Activated naive CD4-positive, alpha-beta T cell treated with anti-CD3 and anti-CD28 coated beads, Interleukin-2, amount 10 ng/mL, durations not matched to agents 7 days and 5 days (primary cell): ENCODE measurements at regions not wholly inside any gene's neighbourhood (a gene's known extent, or its start where the extent isn't known, plus 50 kb on each side); places are given as distances from the start of the nearest gene placed in this dataset.

ENCODE experiments used
- CTCF ChIA-PET: fragments of 350-600 bp; sonication (Branson Sonifier 250); formaldehyde crosslinking; loops from one replicate; lab custom pipeline; 2021; ENCODE audit warnings: antibody characterized with exemption; lab: Charles Lee
- DNase-seq: peaks from one replicate; pipeline ENCODE4 v3.0.0-alpha.2; 2020
- H3K27ac Mint-ChIP-seq: one replicate; pipeline ENCODE4 v1.8.0; 2021; ENCODE audit warnings: mild to moderate bottlenecking, moderate library complexity, mixed read lengths
- H3K27me3 Mint-ChIP-seq: one replicate; pipeline ENCODE4 v1.8.0; 2021; ENCODE audit warnings: mild to moderate bottlenecking, mixed read lengths
- H3K36me3 Mint-ChIP-seq: one replicate; pipeline ENCODE4 v1.8.0; 2021; ENCODE audit warnings: mixed read lengths
- H3K4me1 Mint-ChIP-seq: one replicate; pipeline ENCODE4 v1.8.0; 2021; ENCODE audit warnings: mixed read lengths
- H3K4me3 Mint-ChIP-seq: one replicate; pipeline ENCODE4 v1.8.0; 2021; ENCODE audit warnings: mild to moderate bottlenecking, moderate library complexity, mixed read lengths
- H3K9me3 Mint-ChIP-seq: one replicate; pipeline ENCODE4 v1.8.0; 2021; ENCODE audit warnings: mixed read lengths

DNA sequence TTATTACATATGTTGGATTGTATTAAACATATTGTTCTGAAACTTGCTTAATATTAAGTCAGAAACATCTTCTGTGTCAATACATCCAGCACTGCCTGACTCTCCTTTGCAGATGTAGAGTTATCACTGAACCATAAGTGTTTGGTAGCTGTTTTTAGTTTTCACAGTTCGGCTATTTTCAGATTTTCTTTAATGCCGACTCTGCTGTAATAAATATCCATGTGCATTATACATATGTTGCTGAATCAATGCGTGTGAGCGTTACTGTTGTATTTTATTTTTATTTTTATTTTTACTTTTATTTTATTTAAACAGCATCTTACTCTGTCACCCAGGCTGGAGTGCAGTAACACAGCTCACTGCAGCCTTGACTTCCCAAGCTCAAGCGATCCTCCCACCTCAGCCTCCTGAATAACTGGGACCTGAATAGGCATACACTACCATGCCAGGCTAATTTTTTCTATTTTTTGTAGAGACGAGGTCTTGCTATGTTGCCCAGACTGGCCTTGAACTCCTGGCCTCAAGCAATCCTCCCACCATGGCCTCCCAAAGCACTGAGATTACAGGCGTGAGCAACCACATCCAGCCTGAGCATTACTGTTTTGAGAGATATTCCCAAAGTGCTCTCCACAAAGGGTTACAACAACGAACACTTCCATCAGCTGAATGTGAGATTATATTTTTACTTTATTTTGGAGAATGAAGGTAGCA is 50.7 kb upstream of the NOCT start:
- no peak overlapping the region for H3K27ac Mint-ChIP-seq
- H3K4me1 Mint-ChIP-seq = no peaks in the 10 kb centered on the region
- no peak for DNase-seq
- no peaks in the 10 kb centered on the region for H3K27me3 Mint-ChIP-seq
- CTCF ChIA-PET = interaction anchor here (1.2 kb wide), 1 partner anchor 10 kb away, joined by 3 read pairs; no protein-coding TSS in a partner anchor
- no peaks in the 10 kb centered on the region for H3K9me3 Mint-ChIP-seq
- no peak overlapping the region for H3K4me3 Mint-ChIP-seq
- H3K36me3 Mint-ChIP-seq = no peaks in the 10 kb centered on the region

DNA sequence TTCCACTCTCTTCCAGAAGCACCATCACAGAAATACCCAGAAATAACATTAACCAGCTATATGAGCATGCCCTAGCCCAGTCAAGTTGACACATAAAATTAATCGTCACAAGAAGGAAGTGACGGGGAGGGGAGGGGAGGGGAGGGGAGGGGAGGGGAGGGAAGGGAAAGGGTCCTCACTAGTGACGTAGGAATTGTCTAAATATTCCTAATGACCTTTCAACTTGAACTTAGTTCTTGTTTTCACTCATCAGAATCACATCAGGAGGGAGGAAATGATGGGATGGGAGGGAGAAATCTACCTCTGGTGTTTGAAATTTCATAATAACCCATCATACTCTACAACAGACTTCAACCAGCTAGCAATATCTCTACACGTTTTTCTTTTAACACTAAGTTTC is 52.2 kb upstream of the NOCT start:
- H3K4me1 Mint-ChIP-seq = peaks cover 4% of the 10 kb centered on the region
- peaks cover 5% of the 10 kb centered on the region for H3K27me3 Mint-ChIP-seq
- H3K4me3 Mint-ChIP-seq = no peak overlapping the region
- H3K9me3 Mint-ChIP-seq = no peaks in the 10 kb centered on the region
- H3K27ac Mint-ChIP-seq = no peak overlapping the region
- CTCF ChIA-PET = no interaction called here
- no peaks in the 10 kb centered on the region for H3K36me3 Mint-ChIP-seq
- no peak for DNase-seq

DNA sequence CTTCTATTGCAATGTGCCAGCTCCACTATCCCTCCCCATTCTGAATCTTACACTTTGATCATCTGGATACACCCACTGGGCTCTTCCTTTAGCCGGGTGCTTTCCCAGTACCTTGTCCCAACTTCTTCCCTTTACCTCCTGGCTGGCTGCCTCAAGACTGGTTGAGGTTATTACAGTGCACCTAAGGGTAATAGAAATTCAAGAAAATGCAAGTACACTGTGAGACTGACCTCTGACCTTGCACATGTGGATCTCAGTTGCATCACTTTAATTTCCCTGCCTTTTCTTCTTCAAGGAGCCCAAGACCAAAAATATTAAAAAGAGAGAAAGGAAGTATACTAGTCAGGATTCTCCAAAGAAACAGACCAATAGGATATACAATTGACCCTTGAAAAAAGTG is 53.9 kb upstream of the NOCT start:
- peaks cover 9% of the 10 kb centered on the region for H3K27me3 Mint-ChIP-seq
- H3K9me3 Mint-ChIP-seq = no peaks in the 10 kb centered on the region
- no peak overlapping the region for H3K4me3 Mint-ChIP-seq
- no peak overlapping the region for H3K27ac Mint-ChIP-seq
- no peak for DNase-seq
- CTCF ChIA-PET = no interaction called here
- no peaks in the 10 kb centered on the region for H3K36me3 Mint-ChIP-seq
- peaks cover 7% of the 10 kb centered on the region for H3K4me1 Mint-ChIP-seq

DNA sequence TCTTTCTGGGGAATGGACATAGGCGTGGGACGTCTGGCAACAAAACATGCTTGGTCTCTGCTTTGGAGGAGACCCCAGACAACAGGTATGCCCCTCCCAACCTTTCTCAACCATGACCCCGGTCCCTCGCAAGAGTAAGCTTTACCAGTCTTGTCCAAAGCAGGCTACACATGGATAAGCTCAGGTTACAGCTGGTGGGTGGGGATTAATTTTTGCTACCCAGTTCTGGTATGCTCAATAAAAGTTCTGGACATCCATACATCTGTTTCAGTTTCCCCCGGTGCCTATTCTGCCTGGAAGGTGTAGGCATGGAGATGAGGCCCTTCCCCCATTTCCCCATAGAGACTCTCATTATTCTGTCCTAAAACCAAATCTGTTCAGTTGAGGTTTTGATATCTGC is 54.5 kb upstream of the NOCT start:
- Mint-ChIP-seq H3K4me1 (peaks cover 7% of the 10 kb centered on the region), H3K27ac (no peak overlapping the region), H3K9me3 (no peaks in the 10 kb centered on the region), H3K36me3 (no peaks in the 10 kb centered on the region), H3K27me3 (peaks cover 9% of the 10 kb centered on the region), H3K4me3 (no peak overlapping the region)
- CTCF ChIA-PET = no interaction called here
- DNase-seq = no peak

DNA sequence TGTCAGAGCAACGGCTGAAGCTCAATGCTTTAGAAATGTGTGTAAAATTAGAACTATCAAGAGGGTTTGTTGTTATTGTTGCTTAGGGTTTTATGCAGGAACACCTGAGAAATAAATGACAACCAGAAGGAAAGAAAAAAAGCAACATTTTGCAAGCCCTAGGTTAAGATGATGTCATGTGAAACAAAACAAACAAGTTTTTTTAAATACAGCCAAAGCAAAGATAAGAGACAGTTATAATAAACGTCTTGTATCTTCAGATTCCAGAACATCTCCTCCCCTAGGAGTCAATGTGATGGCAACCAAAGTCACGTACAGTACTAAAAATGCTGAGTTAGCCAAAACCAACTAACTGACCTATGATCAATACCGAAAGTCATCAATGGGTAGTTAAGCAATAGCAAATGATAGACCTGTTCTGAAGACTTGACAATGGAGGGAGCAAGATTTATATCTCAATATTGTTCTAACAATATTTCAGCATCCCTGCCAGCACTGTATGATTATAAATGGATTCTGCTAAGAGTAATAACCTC is 55.3 kb upstream of the NOCT start:
- no peak for DNase-seq
- no peaks in the 10 kb centered on the region for H3K9me3 Mint-ChIP-seq

DNA sequence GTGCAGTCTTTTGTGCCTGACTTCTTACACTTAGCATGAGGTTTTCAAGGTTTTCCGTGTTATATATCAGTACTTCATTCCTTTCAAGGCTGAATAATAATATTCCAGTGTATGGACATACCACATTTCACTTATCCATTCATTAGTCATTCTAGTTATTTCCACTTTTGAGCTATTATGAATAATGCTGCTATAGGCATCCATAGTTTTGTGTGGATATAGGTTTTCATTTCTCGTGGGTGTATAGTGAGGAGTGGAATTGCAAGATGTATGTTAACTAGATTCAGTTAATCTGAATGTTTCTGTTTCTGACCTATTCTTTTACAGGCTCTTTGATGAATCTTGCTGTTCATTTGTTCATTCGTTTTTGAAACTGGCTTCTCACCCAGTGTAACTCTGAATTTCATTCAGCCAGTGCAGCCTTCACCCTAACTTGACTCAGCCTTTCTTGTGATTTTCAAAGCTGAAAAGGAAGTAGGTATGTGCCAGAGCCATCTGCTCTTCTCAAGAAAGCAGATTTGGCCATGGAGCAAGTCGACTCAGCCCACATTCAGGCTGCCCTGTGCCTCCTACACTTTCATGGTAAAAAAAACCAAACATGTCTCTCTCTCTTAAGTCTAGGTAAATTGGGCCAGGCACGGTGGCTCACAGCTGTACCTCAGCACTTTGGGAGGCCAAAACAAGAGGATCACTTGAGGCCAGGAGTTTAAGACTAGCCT is 56.3 kb upstream of the NOCT start:
- Mint-ChIP-seq H3K27ac (no peak overlapping the region), H3K4me3 (no peak overlapping the region), H3K9me3 (no peaks in the 10 kb centered on the region), H3K27me3 (peaks cover 9% of the 10 kb centered on the region), H3K36me3 (no peaks in the 10 kb centered on the region), H3K4me1 (peaks cover 7% of the 10 kb centered on the region)
- no peak for DNase-seq
- CTCF ChIA-PET = no interaction called here

More for the DNA sequence above, 55.3 kb upstream of the NOCT start:
- Mint-ChIP-seq H3K4me3 (no peak overlapping the region), H3K27me3 (peaks cover 9% of the 10 kb centered on the region), H3K4me1 (peaks cover 7% of the 10 kb centered on the region), H3K36me3 (no peaks in the 10 kb centered on the region), H3K27ac (no peak overlapping the region)
- CTCF ChIA-PET = no interaction called here

DNA sequence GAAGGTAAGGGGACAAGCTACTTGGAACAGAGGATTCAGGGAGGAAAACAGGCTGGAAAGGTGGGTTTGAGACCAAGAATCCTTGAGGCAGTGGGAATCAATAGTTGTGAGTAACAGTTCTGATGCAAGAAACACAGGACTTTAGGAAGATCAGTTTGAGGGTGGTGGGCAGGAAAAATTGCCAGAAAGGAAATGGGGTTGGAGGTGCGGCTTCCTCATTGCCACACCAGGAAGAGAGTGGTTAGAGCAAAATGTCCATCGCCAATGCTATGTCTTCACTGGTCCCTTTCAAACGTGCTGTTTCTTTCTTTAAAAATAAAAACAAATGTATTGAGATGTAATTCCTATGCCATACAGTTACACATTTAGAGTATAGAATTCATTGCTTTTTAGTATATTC is 57.1 kb upstream of the NOCT start:
- DNase-seq = no peak
- no peaks in the 10 kb centered on the region for H3K9me3 Mint-ChIP-seq
- CTCF ChIA-PET = no interaction called here
- no peak overlapping the region for H3K27ac Mint-ChIP-seq
- H3K27me3 Mint-ChIP-seq = peaks cover 9% of the 10 kb centered on the region
- no peak overlapping the region for H3K4me3 Mint-ChIP-seq
- no peaks in the 10 kb centered on the region for H3K36me3 Mint-ChIP-seq
- H3K4me1 Mint-ChIP-seq = peaks cover 7% of the 10 kb centered on the region

DNA sequence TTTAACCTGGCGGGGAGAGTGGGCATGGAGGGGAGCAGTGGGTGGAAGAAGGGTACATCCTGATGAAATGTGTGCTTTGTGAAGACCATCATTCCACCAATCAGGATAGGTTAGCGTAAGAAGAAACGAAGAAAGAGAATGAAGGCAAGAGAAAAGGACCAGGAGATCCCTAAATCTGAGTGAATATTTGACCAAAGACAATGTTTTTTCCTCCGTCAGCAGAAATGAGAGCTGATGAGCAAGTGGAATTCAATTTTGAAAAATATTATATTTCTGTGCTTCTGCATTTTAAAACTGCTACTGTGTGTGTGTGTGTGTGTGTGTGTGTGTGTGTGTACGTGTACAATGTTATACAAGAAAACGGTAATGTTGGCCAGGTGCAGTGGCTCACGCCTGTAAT is 58.3 kb upstream of the NOCT start:
- CTCF ChIA-PET = no interaction called here
- H3K4me3 Mint-ChIP-seq = no peak overlapping the region

DNA sequence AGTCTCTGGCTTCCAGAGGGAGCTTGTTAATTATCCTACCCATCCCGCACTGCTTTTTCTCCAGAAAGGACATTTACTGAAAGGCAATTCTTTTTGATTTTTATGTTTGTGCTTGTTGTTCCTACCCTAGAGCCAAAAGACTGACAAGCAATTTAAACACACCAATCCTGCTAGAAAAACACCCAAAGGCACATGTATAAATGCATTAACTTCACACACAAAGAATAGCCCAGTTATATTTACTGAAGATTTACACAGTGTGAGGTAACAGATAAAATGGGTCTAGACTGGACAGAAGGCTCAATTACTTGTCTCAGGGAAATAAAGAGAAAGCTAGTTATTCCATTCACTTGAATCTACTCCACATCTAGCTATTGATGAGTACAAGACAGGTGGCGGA is 61.2 kb upstream of the NOCT start:
- Mint-ChIP-seq H3K27ac (no peak overlapping the region), H3K9me3 (no peaks in the 10 kb centered on the region), H3K36me3 (no peaks in the 10 kb centered on the region), H3K4me1 (peaks cover 7% of the 10 kb centered on the region), H3K27me3 (peaks cover 5% of the 10 kb centered on the region), H3K4me3 (no peak overlapping the region)
- CTCF ChIA-PET = interaction anchor here (1.4 kb wide), 1 partner anchor 10 kb away, joined by 3 read pairs; no protein-coding TSS in a partner anchor
- DNase-seq = no peak

More for the DNA sequence above, 58.3 kb upstream of the NOCT start:
- H3K27ac Mint-ChIP-seq = no peak overlapping the region
- peaks cover 9% of the 10 kb centered on the region for H3K27me3 Mint-ChIP-seq
- H3K9me3 Mint-ChIP-seq = no peaks in the 10 kb centered on the region
- peaks cover 7% of the 10 kb centered on the region for H3K4me1 Mint-ChIP-seq
- no peaks in the 10 kb centered on the region for H3K36me3 Mint-ChIP-seq
- DNase-seq = no peak

DNA sequence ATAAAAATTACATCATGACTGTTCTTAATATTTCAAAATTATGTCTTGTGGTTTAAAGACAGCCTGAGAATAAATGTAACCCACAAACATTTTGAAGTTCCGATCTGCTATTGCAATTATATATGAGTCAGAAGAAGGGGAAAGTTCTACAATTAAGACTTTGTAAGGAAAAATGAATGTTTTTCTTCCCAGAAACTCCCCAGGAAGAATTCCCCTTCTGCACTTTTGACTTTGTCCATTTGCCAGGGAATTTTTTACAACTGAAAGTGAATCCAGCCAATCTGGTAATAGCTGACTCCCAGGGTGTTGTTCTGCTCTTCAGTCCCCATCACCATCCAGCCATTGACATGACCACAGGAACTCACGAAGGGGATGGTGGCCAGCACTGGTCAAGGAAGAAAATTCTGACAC is 61.6 kb upstream of the NOCT start:
- peaks cover 6% of the 10 kb centered on the region for H3K4me1 Mint-ChIP-seq
- no peak overlapping the region for H3K27ac Mint-ChIP-seq
- peaks cover 4% of the 10 kb centered on the region for H3K27me3 Mint-ChIP-seq
- CTCF ChIA-PET = no interaction called here
- H3K9me3 Mint-ChIP-seq = no peaks in the 10 kb centered on the region
- DNase-seq = no peak
- no peak overlapping the region for H3K4me3 Mint-ChIP-seq
- no peaks in the 10 kb centered on the region for H3K36me3 Mint-ChIP-seq

DNA sequence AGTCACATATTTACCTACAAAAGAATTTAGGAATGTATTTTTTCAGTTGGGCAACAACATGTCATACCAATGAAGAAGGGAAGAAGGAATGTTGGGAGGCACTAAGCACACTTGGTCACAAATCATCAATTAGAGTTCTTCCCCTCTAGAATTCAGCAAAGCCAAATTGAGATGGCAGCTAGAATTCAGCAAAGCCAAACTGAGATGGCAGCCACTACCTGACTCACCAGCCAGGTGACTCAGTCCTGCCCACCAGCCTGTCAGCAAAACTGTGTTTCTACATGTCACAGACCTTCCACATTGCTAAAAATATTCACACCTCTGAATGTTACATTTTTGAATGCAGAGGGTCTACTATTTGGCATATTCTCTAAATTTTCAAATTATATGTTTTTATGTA is 63.2 kb upstream of the NOCT start:
- Mint-ChIP-seq H3K27me3 (peaks cover 4% of the 10 kb centered on the region), H3K27ac (no peak overlapping the region)

DNA sequence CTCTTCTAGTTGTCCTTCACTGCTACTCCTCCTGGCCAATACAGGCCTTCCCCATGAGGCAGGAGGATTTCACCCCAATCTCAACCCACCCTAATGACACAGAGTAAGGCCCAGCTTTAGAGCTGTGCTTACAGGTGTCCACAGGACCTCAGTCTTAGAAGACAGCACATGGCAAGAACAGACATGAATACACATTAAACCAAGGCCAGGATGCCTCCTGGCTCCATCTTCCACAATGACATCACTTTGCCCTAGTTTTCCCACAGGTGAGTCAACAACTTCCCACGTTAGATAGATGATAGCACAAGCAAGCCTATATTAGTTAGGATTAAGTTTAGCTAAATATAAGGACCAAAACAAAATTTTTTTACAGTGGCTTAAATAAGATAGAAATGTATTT is 63.8 kb upstream of the NOCT start:
- no peaks in the 10 kb centered on the region for H3K4me1 Mint-ChIP-seq
- peaks cover 5% of the 10 kb centered on the region for H3K27me3 Mint-ChIP-seq
- no peaks in the 10 kb centered on the region for H3K36me3 Mint-ChIP-seq
- CTCF ChIA-PET = no interaction called here
- no peak for DNase-seq
- H3K4me3 Mint-ChIP-seq = no peak overlapping the region
- H3K27ac Mint-ChIP-seq = no peak overlapping the region
- H3K9me3 Mint-ChIP-seq = no peaks in the 10 kb centered on the region

More for the DNA sequence above, 63.2 kb upstream of the NOCT start:
- no peaks in the 10 kb centered on the region for H3K9me3 Mint-ChIP-seq
- DNase-seq = no peak
- no peak overlapping the region for H3K4me3 Mint-ChIP-seq
- CTCF ChIA-PET = no interaction called here
- H3K36me3 Mint-ChIP-seq = no peaks in the 10 kb centered on the region
- no peaks in the 10 kb centered on the region for H3K4me1 Mint-ChIP-seq

DNA sequence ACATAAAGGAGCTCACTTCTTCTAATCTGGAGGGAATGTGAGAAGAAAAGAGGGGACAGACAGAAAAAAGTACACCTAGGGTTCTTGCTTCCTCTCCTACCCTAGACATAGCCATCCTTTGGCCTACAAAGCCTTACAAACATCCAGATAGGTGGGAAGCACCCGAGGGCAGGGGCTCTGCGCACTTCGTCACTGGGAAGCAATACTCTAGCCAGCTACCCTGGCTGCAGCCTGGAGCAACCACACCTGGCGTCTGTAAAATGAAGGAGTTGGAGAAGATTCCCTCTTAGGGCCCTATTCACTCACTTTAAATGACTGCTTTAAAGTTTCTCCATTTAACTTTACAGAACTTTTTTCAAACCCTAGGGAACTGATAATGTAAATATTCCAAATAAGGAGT is 65.7 kb upstream of the NOCT start:
- CTCF ChIA-PET = no interaction called here
- no peaks in the 10 kb centered on the region for H3K9me3 Mint-ChIP-seq
- no peaks in the 10 kb centered on the region for H3K4me1 Mint-ChIP-seq
- peaks cover 5% of the 10 kb centered on the region for H3K27me3 Mint-ChIP-seq
- no peak overlapping the region for H3K27ac Mint-ChIP-seq
- DNase-seq = no peak
- H3K36me3 Mint-ChIP-seq = no peaks in the 10 kb centered on the region
- no peak overlapping the region for H3K4me3 Mint-ChIP-seq

DNA sequence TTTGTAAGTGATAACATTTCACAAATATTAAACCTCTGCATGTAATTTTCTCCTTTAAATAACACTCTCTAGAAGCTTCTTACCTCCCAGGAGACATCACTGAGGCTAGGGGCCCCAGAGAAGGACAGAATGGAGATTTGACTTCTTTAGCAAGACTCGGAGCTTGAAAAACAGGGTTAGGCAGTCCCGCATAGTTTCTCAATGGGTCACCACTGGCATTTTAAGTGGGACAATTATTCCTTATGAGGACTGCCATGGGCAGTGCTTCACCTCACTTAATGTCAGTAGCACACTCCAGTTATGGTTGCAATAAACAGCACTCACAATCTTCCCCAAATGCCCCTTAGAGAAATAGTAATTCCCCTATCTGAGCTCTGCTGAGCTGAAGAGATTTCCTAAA is 66.7 kb upstream of the NOCT start:
- H3K27ac Mint-ChIP-seq = no peak overlapping the region
- H3K27me3 Mint-ChIP-seq = peaks cover 5% of the 10 kb centered on the region
- no peaks in the 10 kb centered on the region for H3K4me1 Mint-ChIP-seq
- no peak for DNase-seq
- CTCF ChIA-PET = no interaction called here
- H3K36me3 Mint-ChIP-seq = no peaks in the 10 kb centered on the region
- H3K9me3 Mint-ChIP-seq = no peaks in the 10 kb centered on the region
- no peak overlapping the region for H3K4me3 Mint-ChIP-seq

DNA sequence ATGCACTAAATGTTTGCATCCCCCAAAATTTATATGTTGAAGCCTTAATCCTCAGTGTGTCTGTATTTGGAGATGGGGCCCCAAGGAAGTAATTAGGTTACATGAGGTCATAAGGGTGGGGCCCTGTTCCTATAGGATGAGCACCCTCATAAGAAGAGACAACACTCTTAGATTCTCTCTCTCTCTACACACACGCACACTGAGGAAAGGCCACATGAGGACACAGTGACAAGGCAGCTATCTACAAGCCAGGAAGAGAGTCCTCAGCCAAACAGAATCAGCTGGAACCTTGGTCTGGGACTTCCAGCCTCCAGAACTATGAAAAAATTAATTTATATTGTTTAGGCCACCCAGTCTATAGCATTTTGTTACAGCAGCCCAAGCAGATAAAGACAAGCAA is 69.3 kb upstream of the NOCT start:
- no peaks in the 10 kb centered on the region for H3K9me3 Mint-ChIP-seq
- DNase-seq = no peak
- no peak overlapping the region for H3K4me3 Mint-ChIP-seq
- H3K27me3 Mint-ChIP-seq = peaks cover 9% of the 10 kb centered on the region
- H3K36me3 Mint-ChIP-seq = no peaks in the 10 kb centered on the region
- H3K27ac Mint-ChIP-seq = no peak overlapping the region
- CTCF ChIA-PET = no interaction called here
- no peaks in the 10 kb centered on the region for H3K4me1 Mint-ChIP-seq
